H1 (cell line): ENCODE measurements at regions not wholly inside any gene's neighbourhood (a gene's known extent, or its start where the extent isn't known, plus 50 kb on each side); places are given as distances from the start of the nearest gene placed in this dataset.
A peak's percentile ranks its signal among the peaks of the same experiment; 100 is the strongest.

Experiments used
- CTCF ChIA-PET: fragments of 300-600 bp; sonication (Branson Sonifier 250); formaldehyde crosslinking; loops from one replicate; lab custom pipeline; 2021; ENCODE audit not compliant: partially characterized antibody; lab: Charles Lee
- POLR2A ChIA-PET: fragments of 300-600 bp; sonication (Branson Sonifier 250); formaldehyde crosslinking; loops from one replicate; lab custom pipeline; 2021; ENCODE audit warnings: inconsistent platforms; ENCODE audit not compliant: partially characterized antibody; lab: Charles Lee
- DNase-seq, 2 experiments: peaks; one replicate each; pipeline versions ENCODE4 v3.0.0 to v3.0.0-alpha.2; 2010 to 2022; ENCODE audit warnings: low spot score in 2 of 2, low read depth in 1 of 2, mixed read lengths in 1 of 2
- FAIRE-seq: peaks from 2 replicates; lab custom pipeline; 2011; peaks lifted over from hg19 to GRCh38; lab: Jason Lieb, UNC
- H2AFZ ChIP-seq: 2 replicates; pipeline ENCODE4 v1.8.1; 2012; ENCODE audit warnings: low read length, inconsistent platforms
- H2AK5ac ChIP-seq: 2 replicates; pipeline ENCODE4 v1.6.1; 2013; ENCODE audit warnings: low read depth, low read length
- H2BK120ac ChIP-seq: replicated peaks from 2 replicates; pipeline ENCODE3; 2013; ENCODE audit warnings: low read depth, low read length, inconsistent platforms
- H2BK12ac ChIP-seq: 2 replicates; pipeline ENCODE4 v1.6.1; 2013; ENCODE audit warnings: low read depth, low read length
- H2BK15ac ChIP-seq: 2 replicates; pipeline ENCODE4 v1.6.1; 2013; ENCODE audit warnings: low read length
- H2BK20ac ChIP-seq: 2 replicates; pipeline ENCODE4 v1.6.1; 2013; ENCODE audit warnings: low read length
- H2BK5ac ChIP-seq: 2 replicates; pipeline ENCODE4 v1.6.1; 2013; ENCODE audit warnings: low read depth, low read length
- H3K14ac ChIP-seq: 2 replicates; pipeline ENCODE4 v1.6.1; 2013; ENCODE audit warnings: inconsistent platforms; ENCODE audit not compliant: insufficient read length
- H3K18ac ChIP-seq: 2 replicates; pipeline ENCODE4 v1.6.1; 2013; ENCODE audit warnings: low read length; ENCODE audit errors: extremely low read depth
- H3K23ac ChIP-seq: 2 replicates; pipeline ENCODE4 v1.6.1; 2013; ENCODE audit warnings: inconsistent platforms; ENCODE audit not compliant: insufficient read length
- H3K23me2 ChIP-seq: 2 replicates; pipeline ENCODE4 v1.6.1; 2013; ENCODE audit warnings: low read depth, low read length
- H3K27ac ChIP-seq: 2 replicates; pipeline ENCODE4 v1.6.1; 2011; ENCODE audit warnings: low read depth, low read length, inconsistent platforms
- H3K27me3 ChIP-seq, 4 experiments: replicated peaks in 1 of 4; 1 replicate in 1 of 4; 2 replicates in 3 of 4; pipeline versions ENCODE4 v1.6.1 to v1.8.1; 2011 to 2013; ENCODE audit warnings: low read length in 3 of 4, mild to moderate bottlenecking in 3 of 4, inconsistent platforms in 2 of 4, mixed read lengths in 2 of 4, moderate library complexity in 1 of 4; ENCODE audit not compliant: control insufficient read depth in 3 of 4, insufficient read depth in 3 of 4; ENCODE audit errors: extremely low read depth in 1 of 4
- H3K36me3 ChIP-seq, 4 experiments: 2 replicates each; pipeline versions ENCODE4 v1.6.1 to v1.8.1; 2011 to 2013; ENCODE audit warnings: mild to moderate bottlenecking in 4 of 4, low read length in 3 of 4, moderate library complexity in 2 of 4, control low read depth in 1 of 4, inconsistent platforms in 1 of 4; ENCODE audit not compliant: insufficient read depth in 4 of 4, control insufficient read depth in 2 of 4
- H3K4ac ChIP-seq: replicated peaks from 2 replicates; pipeline ENCODE3; 2013; ENCODE audit warnings: low read length, low read depth, mixed read lengths, inconsistent platforms; ENCODE audit not compliant: insufficient read length
- H3K4me1 ChIP-seq, 4 experiments: replicated peaks in 1 of 4; 1 replicate in 1 of 4; 2 replicates in 3 of 4; pipeline versions ENCODE4 v1.6.1 to v1.8.1; 2011 to 2013; ENCODE audit warnings: low read length in 3 of 4, inconsistent platforms in 2 of 4, mixed read lengths in 1 of 4; ENCODE audit not compliant: insufficient read depth in 4 of 4, control insufficient read depth in 3 of 4
- H3K4me2 ChIP-seq, 2 experiments: 2 replicates each; pipeline versions ENCODE4 v1.6.1 to v1.8.1; 2011 to 2013; ENCODE audit warnings: low read depth in 2 of 2, low read length in 2 of 2, control low read depth in 1 of 2, inconsistent platforms in 1 of 2, mild to moderate bottlenecking in 1 of 2; ENCODE audit not compliant: insufficient read depth in 1 of 2
- H3K4me3 ChIP-seq, 4 experiments: fragments of 200-600, 300-600 bp in 1 of 4; sonication (generic), shearing (Covaris generic), sonication (Bioruptor Twin) in 1 of 4; 2 replicates each; pipeline versions ENCODE4 v1.5.1 to v1.8.1; 2011 to 2016; ENCODE audit warnings: low read length in 4 of 4, low read depth in 3 of 4, control low read depth in 2 of 4, inconsistent platforms in 2 of 4, mild to moderate bottlenecking in 2 of 4, mixed read lengths in 1 of 4, moderate library complexity in 1 of 4; ENCODE audit not compliant: insufficient read depth in 2 of 4; ENCODE audit errors: extremely low read depth in 1 of 4
- H3K56ac ChIP-seq: replicated peaks from 2 replicates; pipeline ENCODE3; 2013; ENCODE audit warnings: low read depth, mild to moderate bottlenecking, mixed read lengths, low read length, inconsistent platforms; ENCODE audit not compliant: insufficient read length
- H3K79me1 ChIP-seq: 2 replicates; pipeline ENCODE4 v1.6.1; 2013; ENCODE audit warnings: low read depth, low read length, control low read depth
- H3K79me2 ChIP-seq, 2 experiments: 2 replicates each; pipeline versions ENCODE4 v1.6.1 to v1.8.1; 2012 to 2013; ENCODE audit warnings: low read length in 2 of 2, mild to moderate bottlenecking in 2 of 2, inconsistent platforms in 1 of 2; ENCODE audit not compliant: insufficient read depth in 2 of 2, control insufficient read depth in 1 of 2
- H3K9ac ChIP-seq, 4 experiments: replicated peaks in 1 of 4; 1 replicate in 1 of 4; 2 replicates in 3 of 4; pipeline versions ENCODE4 v1.6.1 to v1.8.1; 2011 to 2013; ENCODE audit warnings: low read depth in 3 of 4, low read length in 3 of 4, control low read depth in 2 of 4, mild to moderate bottlenecking in 2 of 4, moderate library complexity in 2 of 4, inconsistent platforms in 1 of 4; ENCODE audit errors: extremely low read depth in 1 of 4
- H3K9me3 ChIP-seq, 2 experiments: 2 replicates each; pipeline versions ENCODE4 v1.6.1 to v1.8.1; 2012 to 2013; ENCODE audit warnings: mild to moderate bottlenecking in 2 of 2, moderate library complexity in 2 of 2, control low read depth in 1 of 2, inconsistent platforms in 1 of 2, low read depth in 1 of 2, low read length in 1 of 2, mixed read lengths in 1 of 2; ENCODE audit not compliant: insufficient read depth in 2 of 2
- H4K20me1 ChIP-seq, 2 experiments: replicated peaks in 1 of 2; 2 replicates each; pipeline versions ENCODE3 to v1.8.1; 2011 to 2013; ENCODE audit warnings: inconsistent platforms in 2 of 2, low read length in 2 of 2, mild to moderate bottlenecking in 1 of 2; ENCODE audit not compliant: insufficient read depth in 2 of 2, control insufficient read depth in 1 of 2
- H4K5ac ChIP-seq: 2 replicates; pipeline ENCODE4 v1.6.1; 2013; ENCODE audit warnings: low read length, low read depth, mixed read lengths, inconsistent platforms; ENCODE audit not compliant: insufficient read length
- H4K8ac ChIP-seq: 2 replicates; pipeline ENCODE4 v1.8.0; 2013; ENCODE audit warnings: mild to moderate bottlenecking, moderate library complexity, low read length, inconsistent platforms; ENCODE audit not compliant: insufficient read depth; ENCODE audit errors: extremely low read depth
- H4K91ac ChIP-seq: replicated peaks from 2 replicates; pipeline ENCODE3; 2013; ENCODE audit warnings: low read length, mixed read lengths, inconsistent platforms; ENCODE audit not compliant: insufficient read length
- BRCA1 ChIP-seq: IDR thresholded peaks from 2 replicates; pipeline ENCODE4 v1.6.1; 2012; ENCODE audit warnings: low read depth, low read length, improper control_type of control experiment
- CBX8 ChIP-seq: fragments of 300-800, 300-1000 bp; sonication (generic); IDR thresholded peaks from 2 replicates; pipeline ENCODE4 v1.7.1; 2016; ENCODE audit warnings: low read depth, low read length, borderline replicate concordance
- CREB1 ChIP-seq: IDR thresholded peaks from 2 replicates; pipeline ENCODE4 v1.6.1; 2012; ENCODE audit warnings: inconsistent platforms
- EZH2 ChIP-seq: fragments of 200-600 bp; sonication (generic); IDR thresholded peaks from 2 replicates; pipeline ENCODE4 v1.7.1; 2012; ENCODE audit warnings: low read depth, mild to moderate bottlenecking, moderate library complexity, low read length, inconsistent platforms; ENCODE audit not compliant: severe bottlenecking
- HDAC6 ChIP-seq: IDR thresholded peaks from one replicate; pipeline ENCODE4 v1.7.1; 2012; ENCODE audit warnings: low read depth, mild to moderate bottlenecking, inconsistent platforms, low read length, moderate library complexity
- JUN ChIP-seq: IDR thresholded peaks from 2 replicates; pipeline ENCODE4 v1.6.1; 2011; ENCODE audit warnings: low read depth, mild to moderate bottlenecking, improper control_type of control experiment, low read length
- KDM4A ChIP-seq: IDR thresholded peaks from one replicate; pipeline ENCODE4 v1.7.1; 2012; ENCODE audit warnings: low read depth, mild to moderate bottlenecking, moderate library complexity, low read length, inconsistent platforms; ENCODE audit not compliant: severe bottlenecking
- PHF8 ChIP-seq: fragments of 200-600 bp; sonication (generic); conservative IDR thresholded peaks from 2 replicates; pipeline ENCODE4 v1.7.1; 2012; ENCODE audit warnings: low read depth, mild to moderate bottlenecking, inconsistent platforms, low read length, moderate library complexity
- SP4 ChIP-seq: IDR thresholded peaks from 2 replicates; pipeline ENCODE4 v1.6.1; 2012; ENCODE audit warnings: low read length, inconsistent platforms
- TBP ChIP-seq: IDR thresholded peaks from 2 replicates; pipeline ENCODE4 v1.6.1; 2011; ENCODE audit warnings: low read depth, low read length, improper control_type of control experiment
- TCF12 ChIP-seq: IDR thresholded peaks from 2 replicates; pipeline ENCODE4 v1.6.1; 2011; ENCODE audit warnings: low read depth, mild to moderate bottlenecking, low read length
- WGBS, 2 experiments: shearing (Covaris generic) in 1 of 2; methylation state at CpG; one replicate each; pipeline versions ENCODE4 v1.1.6 to v1.1.7; 2013 to 2015; ENCODE audit warnings: low lambda C conversion rate in 2 of 2, mixed read lengths in 2 of 2, inconsistent platforms in 1 of 2, low coverage in 1 of 2, missing lambda C conversion rate in 1 of 2; ENCODE audit not compliant: insufficient replicate concordance in 2 of 2, insufficient coverage in 1 of 2, insufficient read length in 1 of 2; ENCODE audit errors: extremely low coverage in 1 of 2, missing lambda C conversion rate in 1 of 2; 5-methylcytosine and 5-hydroxymethylcytosine counted together

DNA sequence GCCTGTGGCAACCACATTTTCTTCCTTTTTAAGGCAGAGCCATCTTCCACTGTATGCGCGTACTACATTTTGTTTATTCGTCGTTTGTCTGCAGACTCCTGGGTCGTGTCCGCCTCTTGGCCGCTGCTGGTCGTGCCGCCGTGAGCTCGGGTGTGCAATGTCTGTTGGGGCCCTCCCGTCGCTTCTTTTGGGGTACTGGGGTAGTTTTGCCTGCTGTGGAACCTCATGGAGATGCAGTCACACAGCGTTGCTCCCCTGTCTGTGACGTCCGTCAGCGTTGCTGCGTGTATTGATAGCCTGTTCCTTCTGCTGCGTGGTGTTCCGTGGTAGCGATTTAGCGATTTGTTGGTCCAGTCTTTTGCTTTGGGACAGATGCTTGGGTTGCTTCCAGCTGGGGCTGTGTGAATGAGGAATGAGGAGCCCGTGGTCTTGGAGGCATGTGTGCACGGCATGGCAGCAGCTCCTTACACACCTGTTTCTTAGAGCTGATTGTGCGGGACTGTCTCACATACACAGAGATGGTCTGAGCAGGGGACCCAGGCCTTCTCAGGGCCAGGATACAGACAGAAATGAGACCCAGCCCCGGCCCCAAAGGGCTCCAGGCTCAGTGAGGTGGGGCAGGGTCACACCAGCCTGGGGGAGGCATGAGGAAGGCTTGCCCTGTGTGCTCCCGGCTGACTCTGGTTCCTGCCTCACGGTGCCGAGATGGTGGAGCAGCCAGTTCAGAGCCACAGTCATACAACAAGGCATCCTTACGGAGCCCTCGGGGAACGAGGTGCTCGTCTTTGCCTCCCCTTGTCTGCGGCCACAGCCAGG is 78.4 kb upstream of the GSE1 start:
- H2BK15ac ChIP-seq, result no peak overlapping the region
- no peaks in the 10 kb centered on the region for H3K27me3 ChIP-seq
- H3K4me3 ChIP-seq, result no peak overlapping the region
- DNase-seq, result no peak
- WGBS, 2 experiments, result 92% methylated on average over 34 of the region's 34 CpGs; no CpG with 5 or more reads in 1 of the 2 experiments
- TF ChIP-seq KDM4A (no peak), CREB1 (no peak), EZH2 (no peak), TCF12 (no peak), SP4 (no peak), TBP (no peak), BRCA1 (no peak), JUN (no peak), CBX8 (no peak), PHF8 (no peak), HDAC6 (no peak)
- TF ChIP-seq, all 59 proteins: peak for 0
- H3K4me1 ChIP-seq, result peaks cover 0 to 3% (median under 1%) of the 10 kb centered on the region in 4 experiments; a peak in 2 of 7 replicates
- no peaks in the 10 kb centered on the region for H4K20me1 ChIP-seq
- 0 out of 2 replicates have a peak overlapping the region, but pooled peaks have one; percentile 30 for H2BK5ac ChIP-seq
- H2AK5ac ChIP-seq, result no peak overlapping the region
- no peak overlapping the region for H3K18ac ChIP-seq
- H3K14ac ChIP-seq, result no peak overlapping the region
- no peak overlapping the region for H3K23ac ChIP-seq
- H2BK120ac ChIP-seq, result no peak overlapping the region
- no peak overlapping the region for H4K91ac ChIP-seq
- H3K4ac ChIP-seq, result no peak overlapping the region
- no peak for FAIRE-seq
- H2BK12ac ChIP-seq, result 0 out of 2 replicates have a peak overlapping the region, but pooled peaks have one; percentile 35
- peaks cover 2 to 4% of the 10 kb centered on the region in 2 experiments; a peak in 2 of 4 replicates for H3K9me3 ChIP-seq
- H3K27ac ChIP-seq, result no peak overlapping the region
- no peak overlapping the region for H3K4me2 ChIP-seq
- no peak overlapping the region for H4K5ac ChIP-seq
- H4K8ac ChIP-seq, result no peak overlapping the region
- no peak overlapping the region for H2BK20ac ChIP-seq
- no peak overlapping the region for H3K56ac ChIP-seq
- H3K36me3 ChIP-seq, result no peaks in the 10 kb centered on the region
- H2AFZ ChIP-seq, result no peak overlapping the region
- H3K79me2 ChIP-seq, result no peaks in the 10 kb centered on the region
- H3K23me2 ChIP-seq, result no peaks in the 10 kb centered on the region; the same call in 1 of the 2 replicates
- POLR2A ChIA-PET, result interaction anchor here (0.6 to 1.5 kb wide), 3 partner anchors 9 to 278 kb away, joined by 3 read pairs; no protein-coding TSS in a partner anchor
- CTCF ChIA-PET, result interaction anchor here (0.9 to 1.9 kb wide), 6 partner anchors 30 to 233 kb away, joined by 3 to 5 read pairs (median 4); no protein-coding TSS in a partner anchor
- H3K79me1 ChIP-seq, result no peaks in the 10 kb centered on the region; the same call in 1 of the 2 replicates
- H3K9ac ChIP-seq, result no peak overlapping the region
